MCF 10A (cell line): ENCODE measurements at regions not wholly inside any gene's neighbourhood (a gene's known extent, or its start where the extent isn't known, plus 50 kb on each side); places are given as distances from the start of the nearest gene placed in this dataset.

Source experiments
- BruUV-seq: library from RNA; stranded (reverse); fragments of 400-500 nt; replicated peaks from 2 replicates; lab custom pipeline; 2021; lab: Mats Ljungman, UMichigan
- CTCF ChIA-PET: fragments of 300-600 bp; sonication (Branson Sonifier 250); formaldehyde crosslinking; extraction: SDS; loops from one replicate; lab custom pipeline; 2021; ENCODE audit warnings: antibody characterized with exemption, inconsistent platforms; lab: Yijun Ruan, JAX
- POLR2A ChIA-PET: fragments of 300-600, 350-650 bp; sonication (Branson Sonifier 250); formaldehyde crosslinking; extraction: SDS; loops from one replicate; lab custom pipeline; 2020; ENCODE audit warnings: antibody characterized with exemption, inconsistent platforms; lab: Yijun Ruan, JAX
- DNase-seq: peaks from one replicate; pipeline ENCODE4 v3.0.0-alpha.2; 2018; ENCODE audit not compliant: unreplicated experiment
- H3K27ac Mint-ChIP-seq: one replicate; pipeline ENCODE4 v1.8.0; 2022; ENCODE audit warnings: mild to moderate bottlenecking, low read depth, mixed read lengths; ENCODE audit not compliant: unreplicated experiment
- H3K27me3 Mint-ChIP-seq: one replicate; pipeline ENCODE4 v1.8.0; 2022; ENCODE audit warnings: mixed read lengths; ENCODE audit not compliant: insufficient read depth, unreplicated experiment
- H3K36me3 Mint-ChIP-seq: one replicate; pipeline ENCODE4 v1.8.0; 2022; ENCODE audit warnings: mild to moderate bottlenecking, moderate library complexity, mixed read lengths; ENCODE audit not compliant: insufficient read depth, unreplicated experiment
- H3K4me1 Mint-ChIP-seq: one replicate; pipeline ENCODE4 v1.8.0; 2022; ENCODE audit warnings: mixed read lengths; ENCODE audit not compliant: insufficient read depth, unreplicated experiment
- H3K4me3 Mint-ChIP-seq: one replicate; pipeline ENCODE4 v1.8.0; 2022; ENCODE audit warnings: mild to moderate bottlenecking, moderate library complexity, mixed read lengths; ENCODE audit not compliant: unreplicated experiment
- H3K9me3 Mint-ChIP-seq: one replicate; pipeline ENCODE4 v1.8.0; 2022; ENCODE audit warnings: mixed read lengths; ENCODE audit not compliant: unreplicated experiment
- CTCF ChIP-seq: fragments of 200-600 bp; IDR thresholded peaks from one replicate; pipeline ENCODE4 v1.8.0; 2022; ENCODE audit warnings: antibody characterized with exemption, mild to moderate bottlenecking; ENCODE audit not compliant: unreplicated experiment
- intact Hi-C: fragments of 100-400 bp; cut with micrococcal nuclease; formaldehyde crosslinking; loops from 2 replicates; pipeline ENCODE4 v1.14.1; 2022

GRCh38 chr10:131431533-131431932 is 120.0 kb upstream of the TCERG1L start:
- TF ChIP-seq CTCF: no peak
- ChIA-PET CTCF (interaction anchor here (1.2 kb wide), 1 partner anchor 35 kb away, joined by 4 read pairs; no protein-coding TSS in a partner anchor), POLR2A (no interaction called here)
- Mint-ChIP-seq H3K27me3 (no peaks in the 10 kb centered on the region), H3K4me1 (peaks cover 2% of the 10 kb centered on the region), H3K4me3 (no peak overlapping the region), H3K36me3 (no peaks in the 10 kb centered on the region), H3K9me3 (peaks cover 20% of the 10 kb centered on the region), H3K27ac (no peak overlapping the region)
- BruUV-seq: no TSS peak
- no peak for DNase-seq
- intact Hi-C loops: no loop called here

- Mint-ChIP-seq H3K9me3 (peaks cover 20% of the 10 kb centered on the region), H3K4me1 (peaks cover 5% of the 10 kb centered on the region), H3K36me3 (no peaks in the 10 kb centered on the region), H3K27ac (no peak overlapping the region), H3K27me3 (no peaks in the 10 kb centered on the region), H3K4me3 (no peak overlapping the region)
- BruUV-seq: no TSS peak
- TF ChIP-seq CTCF: no peak
- POLR2A ChIA-PET: no interaction called here
- DNase-seq: no peak
- CTCF ChIA-PET: no interaction called here
- intact Hi-C loops: no loop called here
These were observed 120.6 kb upstream of the TCERG1L start for GRCh38 chr10:131431978-131432690.

GRCh38 chr10:131433568-131433967 is 122.0 kb upstream of the TCERG1L start:
- no TSS peak for BruUV-seq
- no peak overlapping the region for H3K27ac Mint-ChIP-seq
- peaks cover 5% of the 10 kb centered on the region for H3K4me1 Mint-ChIP-seq
- no peaks in the 10 kb centered on the region for H3K27me3 Mint-ChIP-seq
- POLR2A ChIA-PET: interaction anchor here (0.6 kb wide), 2 partner anchors 9 to 895 kb away, joined by 3 to 4 read pairs; no protein-coding TSS in a partner anchor
- intact Hi-C loops: no loop called here
- peaks cover 20% of the 10 kb centered on the region for H3K9me3 Mint-ChIP-seq
- no peak for DNase-seq
- TF ChIP-seq CTCF: no peak
- H3K36me3 Mint-ChIP-seq: no peaks in the 10 kb centered on the region
- H3K4me3 Mint-ChIP-seq: no peak overlapping the region
- CTCF ChIA-PET: interaction anchor here (0.6 kb wide), 1 partner anchor 321 kb away, joined by 3 read pairs; no protein-coding TSS in a partner anchor

- H3K27ac Mint-ChIP-seq: no peak overlapping the region
- ChIA-PET POLR2A (no interaction called here), CTCF (no interaction called here)
- TF ChIP-seq CTCF: no peak
- no peak overlapping the region for H3K4me3 Mint-ChIP-seq
- intact Hi-C loops: no loop called here
- peaks cover 5% of the 10 kb centered on the region for H3K4me1 Mint-ChIP-seq
- DNase-seq: no peak
- BruUV-seq: no TSS peak
- H3K27me3 Mint-ChIP-seq: no peaks in the 10 kb centered on the region
- H3K9me3 Mint-ChIP-seq: peaks cover 10% of the 10 kb centered on the region
- no peaks in the 10 kb centered on the region for H3K36me3 Mint-ChIP-seq
These were observed 123.7 kb upstream of the TCERG1L start for GRCh38 chr10:131435232-131435631.
